Mesothelial cell of epicardium (in vitro differentiated cells): ENCODE measurements at regions not wholly inside any gene's neighbourhood (a gene's known extent, or its start where the extent isn't known, plus 50 kb on each side); places are given as distances from the start of the nearest gene placed in this dataset.

Experiments used
- DNase-seq, 2 experiments: peaks; one replicate each; pipeline ENCODE4 v3.0.0; 2021; ENCODE audit warnings: low spot score in 2 of 2; ENCODE audit not compliant: unreplicated experiment in 2 of 2
- H3K27ac Mint-ChIP-seq: 2 replicates; pipeline ENCODE4 v1.8.0; 2021; ENCODE audit warnings: mixed read lengths
- H3K27me3 Mint-ChIP-seq: 2 replicates; pipeline ENCODE4 v1.8.0; 2021; ENCODE audit warnings: low read depth, mixed read lengths
- H3K36me3 Mint-ChIP-seq: 2 replicates; pipeline ENCODE4 v1.8.0; 2021; ENCODE audit warnings: mixed read lengths
- H3K4me1 Mint-ChIP-seq: 2 replicates; pipeline ENCODE4 v1.8.0; 2021; ENCODE audit warnings: mixed read lengths
- H3K4me3 Mint-ChIP-seq: 2 replicates; pipeline ENCODE4 v1.8.0; 2021; ENCODE audit warnings: mild to moderate bottlenecking, moderate library complexity, mixed read lengths
- H3K9me3 Mint-ChIP-seq: 2 replicates; pipeline ENCODE4 v1.8.0; 2021; ENCODE audit warnings: mixed read lengths
- TF ChIP-seq, protein P1 (sequence below): fragments of 200-600 bp; sonication (generic); IDR thresholded peaks from one replicate; pipeline ENCODE4 v1.5.0; 2021; ENCODE audit warnings: antibody characterized with exemption; ENCODE audit not compliant: unreplicated experiment

GRCh38 chr2:8622199-8622911 lies 59.5 kb upstream of the ID2 start:
- Mint-ChIP-seq H3K27ac (no peak overlapping the region), H3K36me3 (no peaks in the 10 kb centered on the region), H3K4me3 (no peak overlapping the region), H3K4me1 (peaks cover 58% of the 10 kb centered on the region), H3K9me3 (no peaks in the 10 kb centered on the region), H3K27me3 (no peaks in the 10 kb centered on the region)
- no peak for DNase-seq
- TF ChIP-seq, protein P1, sequence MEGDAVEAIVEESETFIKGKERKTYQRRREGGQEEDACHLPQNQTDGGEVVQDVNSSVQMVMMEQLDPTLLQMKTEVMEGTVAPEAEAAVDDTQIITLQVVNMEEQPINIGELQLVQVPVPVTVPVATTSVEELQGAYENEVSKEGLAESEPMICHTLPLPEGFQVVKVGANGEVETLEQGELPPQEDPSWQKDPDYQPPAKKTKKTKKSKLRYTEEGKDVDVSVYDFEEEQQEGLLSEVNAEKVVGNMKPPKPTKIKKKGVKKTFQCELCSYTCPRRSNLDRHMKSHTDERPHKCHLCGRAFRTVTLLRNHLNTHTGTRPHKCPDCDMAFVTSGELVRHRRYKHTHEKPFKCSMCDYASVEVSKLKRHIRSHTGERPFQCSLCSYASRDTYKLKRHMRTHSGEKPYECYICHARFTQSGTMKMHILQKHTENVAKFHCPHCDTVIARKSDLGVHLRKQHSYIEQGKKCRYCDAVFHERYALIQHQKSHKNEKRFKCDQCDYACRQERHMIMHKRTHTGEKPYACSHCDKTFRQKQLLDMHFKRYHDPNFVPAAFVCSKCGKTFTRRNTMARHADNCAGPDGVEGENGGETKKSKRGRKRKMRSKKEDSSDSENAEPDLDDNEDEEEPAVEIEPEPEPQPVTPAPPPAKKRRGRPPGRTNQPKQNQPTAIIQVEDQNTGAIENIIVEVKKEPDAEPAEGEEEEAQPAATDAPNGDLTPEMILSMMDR, result no peak

- H3K27ac Mint-ChIP-seq, result peak overlapping the region; percentile 60
- H3K4me1 Mint-ChIP-seq, result peaks cover 58% of the 10 kb centered on the region
- no peak overlapping the region for H3K4me3 Mint-ChIP-seq
- no peak for DNase-seq
- TF ChIP-seq, protein P1, result no peak
- no peaks in the 10 kb centered on the region for H3K27me3 Mint-ChIP-seq
- H3K9me3 Mint-ChIP-seq, result no peaks in the 10 kb centered on the region
- no peaks in the 10 kb centered on the region for H3K36me3 Mint-ChIP-seq
These were observed 58.9 kb upstream of the ID2 start for GRCh38 chr2:8622924-8623465.

DNA sequence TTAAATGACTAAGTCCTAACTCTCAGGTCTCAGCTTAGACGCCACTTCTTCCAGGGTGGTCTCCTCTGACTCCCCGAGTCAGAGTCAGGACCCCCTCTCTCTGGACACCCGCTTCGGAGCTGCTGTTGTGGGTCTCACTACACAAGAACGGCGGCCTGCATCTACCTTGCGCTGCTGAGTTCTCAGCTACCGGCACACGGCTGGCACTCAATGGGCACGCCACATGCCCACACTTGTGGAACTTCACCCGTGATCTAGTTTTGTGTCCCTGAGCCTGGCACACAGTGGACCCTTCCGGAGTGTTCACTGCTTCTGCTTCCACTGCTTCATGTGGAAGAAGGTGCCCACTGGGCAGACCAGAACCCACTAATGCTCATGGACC lies 58.3 kb upstream of the ID2 start:
- DNase-seq, result no peak
- H3K27me3 Mint-ChIP-seq, result no peaks in the 10 kb centered on the region
- no peaks in the 10 kb centered on the region for H3K9me3 Mint-ChIP-seq
- H3K27ac Mint-ChIP-seq, result no peak overlapping the region
- H3K4me1 Mint-ChIP-seq, result peaks cover 59% of the 10 kb centered on the region
- TF ChIP-seq, protein P1, result no peak
- H3K36me3 Mint-ChIP-seq, result no peaks in the 10 kb centered on the region
- no peak overlapping the region for H3K4me3 Mint-ChIP-seq

- Mint-ChIP-seq H3K27me3 (no peaks in the 10 kb centered on the region), H3K4me3 (no peak overlapping the region), H3K36me3 (no peaks in the 10 kb centered on the region), H3K9me3 (no peaks in the 10 kb centered on the region), H3K4me1 (peaks cover 64% of the 10 kb centered on the region), H3K27ac (peak overlapping the region; percentile 36)
- no peak for DNase-seq
- TF ChIP-seq, protein P1, result no peak
These were observed 57.8 kb upstream of the ID2 start for GRCh38 chr2:8623958-8624591.

DNA sequence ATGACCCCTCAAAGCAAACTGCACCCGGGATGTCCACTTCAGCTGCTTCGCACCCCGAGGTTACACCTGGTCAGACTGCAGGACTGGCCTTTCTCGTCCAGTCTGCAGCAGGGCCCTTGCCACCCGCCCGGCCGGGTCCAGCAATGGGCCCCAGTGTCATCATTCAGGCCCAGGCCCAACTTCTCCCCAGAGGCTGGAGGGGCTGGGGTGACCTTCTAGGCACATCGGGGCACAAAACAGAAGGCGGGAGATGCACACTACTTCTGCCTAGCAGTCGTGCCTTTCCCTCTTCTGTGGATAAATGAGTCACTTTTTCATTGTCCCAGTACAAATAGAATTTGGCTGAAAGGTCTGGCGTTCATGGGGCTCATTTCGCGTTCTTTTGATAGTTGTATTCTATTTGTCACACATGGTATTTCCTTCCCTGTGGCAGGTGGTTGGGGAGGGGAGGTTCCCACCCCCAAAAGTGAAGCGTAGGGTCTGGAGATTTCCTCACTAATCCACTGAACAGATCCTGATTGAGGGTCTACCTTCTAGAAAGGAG lies 56.9 kb upstream of the ID2 start:
- TF ChIP-seq, protein P1, result no peak
- Mint-ChIP-seq H3K4me3 (no peak overlapping the region), H3K4me1 (peaks cover 70% of the 10 kb centered on the region), H3K27ac (peak overlapping the region; percentile 57), H3K36me3 (no peaks in the 10 kb centered on the region), H3K9me3 (no peaks in the 10 kb centered on the region), H3K27me3 (no peaks in the 10 kb centered on the region)
- no peak for DNase-seq
